MM.1S (cell line): ENCODE measurements at regions not wholly inside any gene's neighbourhood (a gene's known extent, or its start where the extent isn't known, plus 50 kb on each side); places are given as distances from the start of the nearest gene placed in this dataset.
"Not testable (repeated sequence)": the region's sequence is repeated elsewhere in the genome, so short reads cannot be mapped to it uniquely, and the experiment has no call there.

Source experiments
- DNase-seq: peaks from one replicate; pipeline ENCODE4 v3.0.0-alpha.2; 2015
- H2AFZ ChIP-seq: fragments of 300-600 bp; sonication (generic); 2 replicates; pipeline ENCODE4 v1.6.0; 2016; ENCODE audit warnings: antibody characterized with exemption, low read length
- H3F3A ChIP-seq: fragments of 300-600 bp; sonication (generic); 2 replicates; pipeline ENCODE4 v1.6.1; 2016; ENCODE audit warnings: mild to moderate bottlenecking, antibody characterized with exemption, low read length, moderate library complexity, mixed read lengths; ENCODE audit not compliant: insufficient read depth
- H3K27ac ChIP-seq: fragments of 300-600 bp; sonication (generic); 2 replicates; pipeline ENCODE4 v1.5.1; 2016; ENCODE audit warnings: mild to moderate bottlenecking, low read length
- H3K27me3 ChIP-seq: fragments of 300-600 bp; sonication (generic); replicated peaks from 2 replicates; pipeline ENCODE4 v1.6.0; 2016; ENCODE audit warnings: low read length; ENCODE audit not compliant: insufficient read depth
- H3K36me3 ChIP-seq: fragments of 300-600 bp; sonication (generic); replicated peaks from 2 replicates; pipeline ENCODE4 v1.6.1; 2016; ENCODE audit warnings: mild to moderate bottlenecking, low read length, mixed read lengths; ENCODE audit not compliant: insufficient read depth
- H3K4me1 ChIP-seq: fragments of 300-600 bp; sonication (generic); 2 replicates; pipeline ENCODE4 v1.6.1; 2016; ENCODE audit warnings: low read length, mixed read lengths
- H3K4me2 ChIP-seq: fragments of 300-600 bp; sonication (generic); 2 replicates; pipeline ENCODE4 v1.6.0; 2016; ENCODE audit warnings: low read depth, low read length
- H3K4me3 ChIP-seq: fragments of 300-600 bp; sonication (generic); 2 replicates; pipeline ENCODE4 v1.5.1; 2016; ENCODE audit warnings: low read length, mixed read lengths
- H3K79me2 ChIP-seq: fragments of 300-600 bp; sonication (generic); 2 replicates; pipeline ENCODE4 v1.6.1; 2016; ENCODE audit warnings: mixed run types, low read length, mixed read lengths
- H3K9ac ChIP-seq: fragments of 300-600 bp; sonication (generic); 2 replicates; pipeline ENCODE4 v1.6.1; 2016; ENCODE audit warnings: low read length, mixed read lengths
- H3K9me2 ChIP-seq: fragments of 300-600 bp; sonication (generic); replicated peaks from 2 replicates; pipeline ENCODE4 v1.6.1; 2016; ENCODE audit warnings: mild to moderate bottlenecking, low read length, mixed read lengths; ENCODE audit not compliant: insufficient read depth
- H3K9me3 ChIP-seq: fragments of 300-600 bp; sonication (generic); replicated peaks from 2 replicates; pipeline ENCODE4 v1.6.1; 2016; ENCODE audit warnings: mild to moderate bottlenecking, low read length, mixed read lengths; ENCODE audit not compliant: insufficient read depth
- H4K20me1 ChIP-seq: fragments of 300-600 bp; sonication (generic); 2 replicates; pipeline ENCODE4 v1.6.1; 2016; ENCODE audit warnings: mild to moderate bottlenecking, low read length, moderate library complexity, mixed read lengths; ENCODE audit not compliant: insufficient read depth

DNA sequence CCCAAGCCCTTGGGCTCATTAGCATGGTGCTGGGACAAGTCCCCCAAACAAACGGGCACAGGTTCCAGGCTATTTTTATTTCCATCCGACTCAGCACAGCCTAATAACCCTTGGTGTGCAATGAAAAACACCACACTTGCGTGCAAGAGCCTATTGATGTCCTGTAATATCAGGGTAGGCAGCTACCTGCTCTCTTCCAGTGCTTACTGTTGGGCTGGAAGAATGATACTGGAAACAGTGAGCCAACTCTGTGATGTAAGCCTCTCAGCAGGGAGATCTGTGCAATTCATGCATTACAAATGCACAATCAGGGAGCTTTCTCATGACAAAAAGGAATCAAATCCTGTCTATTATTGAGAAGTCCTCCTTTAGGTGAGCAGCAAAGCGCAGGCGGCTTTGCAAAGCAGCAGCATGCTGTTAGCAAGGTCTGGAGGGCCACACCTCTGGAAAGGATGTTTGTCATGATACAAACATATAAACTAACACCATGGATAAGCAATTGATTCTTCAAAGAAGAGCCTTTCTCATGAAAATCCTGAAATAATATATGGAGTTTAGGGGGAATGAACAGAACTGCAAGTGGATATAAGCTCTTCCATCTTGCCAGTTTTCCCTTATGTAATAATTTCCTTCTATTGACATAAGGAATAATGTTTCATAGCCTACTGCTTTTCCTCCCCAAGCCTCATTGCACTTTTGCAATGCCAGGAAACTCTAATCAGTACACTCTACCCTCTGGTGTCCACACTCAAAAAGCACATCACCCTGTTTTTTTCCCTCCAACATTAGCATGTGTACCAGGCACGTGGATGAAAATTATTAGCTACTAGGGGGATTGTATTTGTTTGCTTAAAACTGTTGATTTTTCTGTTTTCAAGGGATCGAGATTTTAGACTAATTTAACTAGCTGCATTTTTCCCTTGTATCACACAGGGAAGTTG is 151.1 kb downstream of the ATP6V0E2 start:
- not testable (repeated sequence) for H3K27ac ChIP-seq, H3F3A ChIP-seq, H3K9me3 ChIP-seq, H3K4me2 ChIP-seq, H2AFZ ChIP-seq, H3K4me1 ChIP-seq, H3K9ac ChIP-seq, H3K36me3 ChIP-seq, DNase-seq, H3K27me3 ChIP-seq, H3K79me2 ChIP-seq, H3K4me3 ChIP-seq, H4K20me1 ChIP-seq, H3K9me2 ChIP-seq

DNA sequence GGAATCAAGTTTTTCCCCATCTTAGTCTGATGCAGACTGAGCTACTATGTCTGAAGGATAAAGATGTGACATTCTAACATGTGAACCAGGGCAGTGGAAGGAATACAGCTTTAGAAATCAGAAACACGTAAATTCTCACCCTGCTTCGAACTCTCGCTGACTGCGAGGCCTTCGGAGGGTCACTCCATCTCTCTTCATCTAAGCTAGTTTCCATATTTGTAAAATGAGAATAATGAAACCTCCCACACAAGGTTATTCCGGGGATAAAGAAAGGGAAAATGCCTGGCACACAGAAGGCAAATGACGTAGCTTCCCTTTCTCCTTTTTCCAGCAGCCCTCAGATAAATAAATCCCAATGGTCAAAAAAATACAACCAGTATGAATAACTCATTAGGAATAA is 152.0 kb downstream of the ATP6V0E2 start:
- H3K27ac ChIP-seq, H3K4me1 ChIP-seq, H3K9ac ChIP-seq, H4K20me1 ChIP-seq, H3K27me3 ChIP-seq, H3K9me2 ChIP-seq, H3K79me2 ChIP-seq, H2AFZ ChIP-seq, H3K4me3 ChIP-seq, H3K9me3 ChIP-seq, DNase-seq, H3F3A ChIP-seq, H3K4me2 ChIP-seq, H3K36me3 ChIP-seq: not testable (repeated sequence)

DNA sequence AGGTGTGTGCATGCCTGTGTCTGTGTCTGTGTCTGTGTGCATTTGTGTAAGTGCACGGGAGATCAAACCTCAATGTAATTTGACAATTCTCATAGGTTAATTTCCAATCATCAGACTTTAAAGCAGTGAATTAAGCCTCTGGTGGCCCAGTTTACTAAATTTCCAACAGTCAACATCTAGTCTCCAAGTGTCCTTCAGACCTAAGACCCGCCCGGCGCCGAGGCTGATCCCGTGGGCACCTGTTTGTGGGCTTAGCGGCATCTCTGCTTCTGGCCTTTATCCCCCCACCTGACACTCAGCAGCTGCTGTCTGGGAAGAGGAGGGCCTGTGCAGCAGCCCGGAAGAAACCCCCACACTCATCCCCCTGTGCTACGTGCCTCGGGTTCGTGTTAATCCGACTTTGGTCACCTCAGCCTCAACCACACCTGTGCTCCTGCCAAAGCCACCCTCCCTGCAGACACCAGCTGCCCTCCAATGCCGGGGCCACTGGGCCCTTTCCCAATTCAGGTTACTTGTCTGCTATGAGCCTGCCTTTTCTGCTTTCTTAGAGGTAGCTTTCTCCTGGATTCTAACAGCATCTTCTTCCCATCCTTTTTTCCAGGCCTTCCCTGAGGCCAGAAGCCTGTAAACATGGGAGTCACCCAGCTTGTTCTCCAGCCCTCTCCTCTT is 154.7 kb downstream of the ATP6V0E2 start:
- H3K79me2 ChIP-seq, DNase-seq, H3K9ac ChIP-seq, H4K20me1 ChIP-seq, H3K4me2 ChIP-seq, H3K4me1 ChIP-seq, H3K9me2 ChIP-seq, H2AFZ ChIP-seq, H3K4me3 ChIP-seq, H3K9me3 ChIP-seq, H3K27ac ChIP-seq, H3F3A ChIP-seq, H3K36me3 ChIP-seq, H3K27me3 ChIP-seq: not testable (repeated sequence)

DNA sequence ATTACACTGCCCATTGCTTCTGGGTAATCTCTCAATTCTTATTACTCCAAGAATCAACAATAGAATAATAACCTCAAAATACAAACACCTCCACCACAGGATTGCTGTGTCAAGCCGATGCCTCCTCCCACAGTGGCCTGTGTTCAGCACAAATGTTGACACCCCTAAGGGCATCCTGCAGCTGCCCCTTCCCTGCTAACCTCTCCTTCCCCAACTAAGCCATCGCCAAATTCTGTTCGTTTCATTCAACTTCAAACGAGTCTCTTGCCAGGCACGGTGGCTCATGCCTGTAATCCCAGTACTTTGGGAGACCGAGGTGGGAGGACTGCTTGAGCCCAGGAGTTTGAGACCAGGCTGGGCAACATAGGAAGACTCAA is 155.2 kb downstream of the ATP6V0E2 start:
- H2AFZ ChIP-seq, H3K4me1 ChIP-seq, H3K9me3 ChIP-seq, H3K9me2 ChIP-seq, H3K27ac ChIP-seq, H3K36me3 ChIP-seq, H3K79me2 ChIP-seq, H3K27me3 ChIP-seq, DNase-seq, H3K4me3 ChIP-seq, H3F3A ChIP-seq, H4K20me1 ChIP-seq, H3K4me2 ChIP-seq, H3K9ac ChIP-seq: not testable (repeated sequence)

DNA sequence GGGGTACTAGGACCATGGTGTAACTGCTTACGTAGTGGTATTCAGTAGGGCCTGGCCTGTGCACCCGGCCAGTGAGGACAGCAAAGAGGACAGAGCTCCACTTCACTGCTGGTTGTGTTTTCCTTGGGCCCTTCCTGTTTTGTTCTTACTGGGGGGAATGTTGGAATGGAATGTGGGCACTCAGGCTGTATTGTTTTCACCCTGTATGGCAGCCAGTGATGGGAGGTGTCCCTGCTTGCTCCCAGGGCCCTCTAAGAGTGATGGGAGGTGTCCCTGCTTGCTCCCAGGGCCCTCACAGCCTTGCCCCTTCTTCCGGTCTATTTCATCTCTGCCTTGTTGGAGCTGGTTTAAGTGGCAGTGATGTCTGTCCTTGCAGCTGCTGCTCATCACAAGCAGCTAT is 158.0 kb downstream of the ATP6V0E2 start:
- not testable (repeated sequence) for H3K27me3 ChIP-seq, H3K9me3 ChIP-seq, H3K79me2 ChIP-seq

DNA sequence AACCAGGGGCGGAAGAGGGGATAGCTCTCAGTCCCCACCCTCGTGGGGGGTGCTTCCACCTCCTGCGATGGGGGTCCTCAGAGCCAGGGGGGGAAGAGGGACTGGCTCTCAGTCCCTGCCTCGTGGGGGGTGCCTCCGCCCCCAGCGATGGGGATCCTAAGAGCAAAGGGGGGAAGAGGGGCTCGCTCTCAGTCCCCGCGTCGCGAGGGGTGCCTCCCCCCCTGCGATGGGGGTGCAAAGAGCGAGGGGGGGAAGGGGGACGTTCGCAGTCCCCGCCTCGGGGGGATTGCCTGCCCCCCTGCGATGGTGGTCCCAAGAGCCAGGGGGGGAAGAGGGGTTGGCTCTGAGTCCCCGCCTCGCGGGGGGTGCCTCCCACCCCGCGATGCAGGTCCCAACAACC is 159.9 kb downstream of the ATP6V0E2 start:
- H2AFZ ChIP-seq, H3K9me2 ChIP-seq, H3K9me3 ChIP-seq, H3K4me2 ChIP-seq, H3K4me1 ChIP-seq, H3K27ac ChIP-seq, H3F3A ChIP-seq, DNase-seq, H3K36me3 ChIP-seq, H4K20me1 ChIP-seq, H3K27me3 ChIP-seq, H3K79me2 ChIP-seq, H3K4me3 ChIP-seq, H3K9ac ChIP-seq: not testable (repeated sequence)

More for the DNA sequence above, 158.0 kb downstream of the ATP6V0E2 start:
- H4K20me1 ChIP-seq, H3K4me1 ChIP-seq, H3F3A ChIP-seq, H3K36me3 ChIP-seq, DNase-seq, H3K27ac ChIP-seq, H3K4me2 ChIP-seq, H3K4me3 ChIP-seq, H3K9ac ChIP-seq, H3K9me2 ChIP-seq, H2AFZ ChIP-seq: not testable (repeated sequence)

DNA sequence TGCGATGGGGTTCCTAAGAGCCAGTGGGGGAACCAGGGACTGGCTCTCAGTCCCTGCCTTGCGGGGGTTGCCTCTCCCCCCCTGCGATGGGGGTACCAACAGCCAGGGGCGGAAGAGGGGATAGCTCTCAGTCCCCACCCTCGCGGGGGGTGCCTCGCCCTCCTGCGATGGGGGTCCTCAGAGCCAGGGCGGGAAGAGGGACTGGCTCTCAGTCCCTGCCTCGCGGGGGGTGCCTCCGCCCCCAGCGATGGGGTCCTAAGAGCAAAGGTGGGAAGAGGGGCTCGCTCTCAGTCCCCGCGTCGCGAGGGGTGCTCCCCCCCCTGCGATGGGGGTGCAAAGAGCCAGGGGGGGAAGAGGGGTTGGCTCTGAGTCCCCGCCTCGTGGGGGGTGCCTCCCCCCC is 162.0 kb downstream of the ATP6V0E2 start:
- H3F3A ChIP-seq, H3K4me3 ChIP-seq, H3K9me2 ChIP-seq, DNase-seq, H3K4me1 ChIP-seq, H3K27me3 ChIP-seq, H2AFZ ChIP-seq, H3K4me2 ChIP-seq, H3K9ac ChIP-seq, H3K27ac ChIP-seq, H3K36me3 ChIP-seq, H3K9me3 ChIP-seq, H4K20me1 ChIP-seq, H3K79me2 ChIP-seq: not testable (repeated sequence)

DNA sequence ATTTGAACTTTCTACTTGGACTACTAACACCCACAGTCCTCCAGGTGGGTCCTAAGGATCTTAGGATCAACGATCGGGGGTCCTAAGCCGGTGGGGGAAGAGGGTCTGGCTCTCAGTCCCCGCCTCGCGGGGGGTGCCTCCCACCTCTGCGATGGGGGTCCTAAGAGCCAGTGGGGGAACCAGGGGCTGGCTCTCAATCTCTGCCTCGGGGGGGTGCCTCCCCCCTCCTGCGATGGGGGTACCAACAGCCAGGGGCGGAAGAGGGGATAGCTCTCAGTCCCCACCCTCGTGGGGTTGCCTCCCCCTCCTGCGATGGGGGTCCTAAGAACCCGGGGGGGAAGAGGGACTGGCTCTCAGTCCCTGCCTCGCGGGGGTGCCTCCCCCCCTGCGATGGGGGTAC is 165.3 kb downstream of the ATP6V0E2 start:
- not testable (repeated sequence) for H3K27ac ChIP-seq, H3K4me3 ChIP-seq, H3K9me3 ChIP-seq

More for the DNA sequence above, 165.3 kb downstream of the ATP6V0E2 start:
- H2AFZ ChIP-seq, H3K9me2 ChIP-seq, H4K20me1 ChIP-seq, H3F3A ChIP-seq, H3K79me2 ChIP-seq, H3K4me1 ChIP-seq, H3K4me2 ChIP-seq, DNase-seq, H3K36me3 ChIP-seq, H3K9ac ChIP-seq, H3K27me3 ChIP-seq: not testable (repeated sequence)
